SU-DHL-6 (cell line): ENCODE measurements at regions not wholly inside any gene's neighbourhood (a gene's known extent, or its start where the extent isn't known, plus 50 kb on each side); places are given as distances from the start of the nearest gene placed in this dataset.

Experiments used
- CTCF ChIP-seq: fragments of 200-600 bp; sonication (generic); IDR thresholded peaks from one replicate; pipeline ENCODE4 v1.5.1; 2017; ENCODE audit warnings: antibody characterized with exemption, mild to moderate bottlenecking, low read length, moderate library complexity; ENCODE audit not compliant: insufficient read depth, poor library complexity, severe bottlenecking
- EZH2phosphoT487 ChIP-seq: fragments of 200-600 bp; sonication (generic), shearing (Covaris generic); conservative IDR thresholded peaks from 2 replicates; pipeline ENCODE4 v1.6.1; 2018; ENCODE audit warnings: mild to moderate bottlenecking, antibody characterized with exemption, low read length, moderate library complexity, mixed read lengths

- no peak for TF ChIP-seq CTCF
- no peak for TF ChIP-seq EZH2phosphoT487
Measured at GRCh38 chr10:45550903-45551786, 121.4 kb downstream of the ZFAND4 start.
